HEK293 (cell line): ENCODE measurements at regions not wholly inside any gene's neighbourhood (a gene's known extent, or its start where the extent isn't known, plus 50 kb on each side); places are given as distances from the start of the nearest gene placed in this dataset.

Experiments used
- CTCF ChIA-PET: fragments of 350-600 bp; formaldehyde crosslinking; extraction: SDS; loops from one replicate; lab custom pipeline; 2021; ENCODE audit warnings: antibody characterized with exemption; lab: Yijun Ruan, JAX
- POLR2A ChIA-PET: fragments of 300-600 bp; formaldehyde crosslinking; extraction: SDS; loops from one replicate; lab custom pipeline; 2020; ENCODE audit warnings: antibody characterized with exemption, inconsistent platforms; lab: Yijun Ruan, JAX
- H3K27ac ChIP-seq: fragments of 200-500 bp; sonication (Bioruptor generic); 2 replicates; pipeline ENCODE4 v1.5.1; 2014; ENCODE audit warnings: low read depth, low read length, control low read depth, inconsistent platforms; ENCODE audit errors: extremely low read depth
- H3K36me3 ChIP-seq, 2 experiments: fragments of 200-500 bp in 1 of 2; sonication (Bioruptor generic) in 1 of 2; 1 replicate in 1 of 2; 2 replicates in 1 of 2; pipeline ENCODE4 v1.5.1; 2014 to 2017; ENCODE audit warnings: inconsistent platforms in 2 of 2, low read length in 2 of 2; ENCODE audit not compliant: control insufficient read depth in 2 of 2, insufficient read depth in 1 of 2
- H3K4me1 ChIP-seq: fragments of 200-500 bp; sonication (Bioruptor generic); 2 replicates; pipeline ENCODE4 v1.5.1; 2014; ENCODE audit warnings: mild to moderate bottlenecking, low read length, inconsistent platforms; ENCODE audit not compliant: control insufficient read depth, insufficient read depth
- H3K4me3 ChIP-seq: 2 replicates; pipeline ENCODE4 v1.5.1; 2011; ENCODE audit warnings: low read depth, mild to moderate bottlenecking, control low read depth, low read length, moderate library complexity
- H3K9me3 ChIP-seq: fragments of 200-500 bp; sonication (Bioruptor generic); 2 replicates; pipeline ENCODE4 v1.5.1; 2014; ENCODE audit warnings: low read depth, low read length, inconsistent platforms; ENCODE audit not compliant: control insufficient read depth, insufficient read depth
- BCL11A ChIP-seq: fragments of 450-650 bp; formaldehyde crosslinking; IDR thresholded peaks from 2 replicates; pipeline ENCODE4 v1.5.1; 2016; ENCODE audit warnings: low read depth, missing biosample characterization, missing genetic modification characterization
- BCL11B ChIP-seq: fragments of 450-650 bp; formaldehyde crosslinking; IDR thresholded peaks from 2 replicates; pipeline ENCODE4 v1.5.1; 2016; ENCODE audit warnings: low read depth, missing biosample characterization, missing genetic modification characterization
- BCL6B ChIP-seq: fragments of 450-650 bp; formaldehyde crosslinking; IDR thresholded peaks from 2 replicates; pipeline ENCODE4 v1.5.1; 2017; ENCODE audit warnings: missing biosample characterization, missing genetic modification characterization
- GFI1B ChIP-seq: fragments of 450-650 bp; formaldehyde crosslinking; IDR thresholded peaks from 2 replicates; pipeline ENCODE4 v1.5.1; 2016; ENCODE audit warnings: missing biosample characterization, missing genetic modification characterization
- GLI2 ChIP-seq: fragments of 450-650 bp; formaldehyde crosslinking; IDR thresholded peaks from 2 replicates; pipeline ENCODE4; 2017; ENCODE audit warnings: missing biosample characterization, missing genetic modification characterization, low read depth, borderline replicate concordance
- SETDB1 ChIP-seq: IDR thresholded peaks from one replicate; pipeline ENCODE4 v1.6.1; 2017; ENCODE audit warnings: mild to moderate bottlenecking, low read length, moderate library complexity, mixed read lengths; ENCODE audit not compliant: insufficient read length
- TRIM28 ChIP-seq: IDR thresholded peaks from 2 replicates; pipeline ENCODE4 v1.6.1; 2011; ENCODE audit warnings: low read length, control low read depth, borderline replicate concordance
- ZBTB17 ChIP-seq: fragments of 450-650 bp; formaldehyde crosslinking; IDR thresholded peaks from 2 replicates; pipeline ENCODE4 v1.5.1; 2016; ENCODE audit warnings: missing biosample characterization, missing genetic modification characterization
- ZNF112 ChIP-seq: fragments of 450-650 bp; formaldehyde crosslinking; IDR thresholded peaks from 2 replicates; pipeline ENCODE4 v1.5.0; 2017; ENCODE audit warnings: missing biosample characterization, missing genetic modification characterization
- ZNF132 ChIP-seq: fragments of 450-650 bp; formaldehyde crosslinking; IDR thresholded peaks from 2 replicates; pipeline ENCODE4 v1.5.1; 2017; ENCODE audit warnings: missing biosample characterization, missing genetic modification characterization, borderline replicate concordance
- ZNF140 ChIP-seq: fragments of 450-650 bp; formaldehyde crosslinking; IDR thresholded peaks from 2 replicates; pipeline ENCODE4 v1.5.1; 2016; ENCODE audit warnings: missing biosample characterization, missing genetic modification characterization
- ZNF175 ChIP-seq: fragments of 450-650 bp; formaldehyde crosslinking; IDR thresholded peaks from 2 replicates; pipeline ENCODE4 v1.5.1; 2016; ENCODE audit warnings: missing biosample characterization, missing genetic modification characterization
- ZNF202 ChIP-seq: fragments of 450-650 bp; formaldehyde crosslinking; IDR thresholded peaks from 2 replicates; pipeline ENCODE4 v1.5.1; 2016; ENCODE audit warnings: missing biosample characterization, missing genetic modification characterization, borderline replicate concordance
- ZNF248 ChIP-seq: fragments of 450-650 bp; formaldehyde crosslinking; IDR thresholded peaks from 2 replicates; pipeline ENCODE4 v1.5.1; 2017; ENCODE audit warnings: missing biosample characterization, missing genetic modification characterization
- ZNF280D ChIP-seq: fragments of 450-650 bp; formaldehyde crosslinking; IDR thresholded peaks from 2 replicates; pipeline ENCODE4 v1.5.1; 2016; ENCODE audit warnings: missing biosample characterization, missing genetic modification characterization
- ZNF341 ChIP-seq: fragments of 450-650 bp; formaldehyde crosslinking; IDR thresholded peaks from 2 replicates; pipeline ENCODE4; 2016; ENCODE audit warnings: low read depth, missing biosample characterization, missing genetic modification characterization
- ZNF354C ChIP-seq: fragments of 450-650 bp; formaldehyde crosslinking; IDR thresholded peaks from 2 replicates; pipeline ENCODE4 v1.5.1; 2016; ENCODE audit warnings: missing biosample characterization, missing genetic modification characterization, low read depth, borderline replicate concordance
- ZNF530 ChIP-seq: fragments of 450-650 bp; formaldehyde crosslinking; IDR thresholded peaks from 2 replicates; pipeline ENCODE4 v1.5.1; 2016; ENCODE audit warnings: low read depth, missing biosample characterization, missing genetic modification characterization
- ZNF548 ChIP-seq: fragments of 450-650 bp; formaldehyde crosslinking; IDR thresholded peaks from 2 replicates; pipeline ENCODE4 v1.5.1; 2016; ENCODE audit warnings: missing biosample characterization, missing genetic modification characterization
- ZNF571 ChIP-seq: fragments of 450-650 bp; formaldehyde crosslinking; IDR thresholded peaks from 2 replicates; pipeline ENCODE4 v1.5.0; 2017; ENCODE audit warnings: missing biosample characterization, missing genetic modification characterization
- ZNF585B ChIP-seq: fragments of 450-650 bp; formaldehyde crosslinking; IDR thresholded peaks from 2 replicates; pipeline ENCODE4 v1.5.1; 2016; ENCODE audit warnings: missing biosample characterization, missing genetic modification characterization
- ZNF624 ChIP-seq: fragments of 450-650 bp; formaldehyde crosslinking; IDR thresholded peaks from 2 replicates; pipeline ENCODE4 v1.5.1; 2017; ENCODE audit warnings: missing biosample characterization, missing genetic modification characterization
- ZNF645 ChIP-seq: fragments of 450-650 bp; formaldehyde crosslinking; IDR thresholded peaks from 2 replicates; pipeline ENCODE4; 2016; ENCODE audit warnings: missing biosample characterization, missing genetic modification characterization
- ZNF654 ChIP-seq: fragments of 450-650 bp; formaldehyde crosslinking; IDR thresholded peaks from 2 replicates; pipeline ENCODE4 v1.5.1; 2016; ENCODE audit warnings: low read depth, missing biosample characterization, missing genetic modification characterization
- ZNF660 ChIP-seq: fragments of 450-650 bp; IDR thresholded peaks from 2 replicates; pipeline ENCODE4 v1.5.1; 2018; ENCODE audit warnings: missing biosample characterization, mild to moderate bottlenecking, missing genetic modification characterization
- ZNF677 ChIP-seq: fragments of 450-650 bp; IDR thresholded peaks from 2 replicates; pipeline ENCODE4 v1.5.0; 2018; ENCODE audit warnings: missing biosample characterization, mild to moderate bottlenecking, missing genetic modification characterization, moderate library complexity
- ZNF837 ChIP-seq: fragments of 450-650 bp; formaldehyde crosslinking; IDR thresholded peaks from 2 replicates; pipeline ENCODE4 v1.5.1; 2016; ENCODE audit warnings: missing biosample characterization, missing genetic modification characterization

GRCh38 chr4:124132161-124132560 is 580.4 kb downstream of the ANKRD50 start:
- Histone ChIP-seq H3K36me3 (no peaks in the 10 kb centered on the region), H3K27ac (no peak overlapping the region), H3K4me1 (no peaks in the 10 kb centered on the region), H3K9me3 (no peaks in the 10 kb centered on the region), H3K4me3 (no peak overlapping the region)
- POLR2A ChIA-PET, result interaction anchor here (0.6 kb wide), 1 partner anchor 12 kb away, joined by 3 read pairs; no protein-coding TSS in a partner anchor
- CTCF ChIA-PET, result no interaction called here
- TF ChIP-seq ZNF624 (tag by site-specific recombination) (no peak), SETDB1 (no peak), ZNF645 (tag by site-specific recombination) (no peak), ZNF548 (tag by site-specific recombination) (no peak), ZNF354C (tag by site-specific recombination) (no peak), ZNF585B (tag by site-specific recombination) (no peak), ZNF112 (tag by site-specific recombination) (no peak), ZNF660 (tag by site-specific recombination) (no peak), ZNF530 (no peak), ZNF280D (tag by site-specific recombination) (no peak)

- TF ChIP-seq ZNF341 (tag by site-specific recombination), result no peak
- TF ChIP-seq ZNF677 (tag by site-specific recombination), result no peak
- no peak for TF ChIP-seq BCL6B
- no peak for TF ChIP-seq ZNF654 (tag by site-specific recombination)
- no peak for TF ChIP-seq ZNF837 (tag by site-specific recombination)
- TF ChIP-seq BCL11A (tag by site-specific recombination), result no peak
- TF ChIP-seq ZNF645 (tag by site-specific recombination), result no peak
- TF ChIP-seq TRIM28, result no peak
- no peak for TF ChIP-seq BCL11B (tag by site-specific recombination)
- no peak for TF ChIP-seq GLI2
- no peak for TF ChIP-seq ZNF202 (tag by site-specific recombination)
- no peak for TF ChIP-seq ZNF571
- no peak for TF ChIP-seq ZNF140 (tag by site-specific recombination)
- TF ChIP-seq GFI1B (tag by site-specific recombination), result no peak
- no peak for TF ChIP-seq ZNF248 (tag by site-specific recombination)
- TF ChIP-seq ZBTB17 (tag by site-specific recombination), result no peak
- TF ChIP-seq ZNF175 (tag by site-specific recombination), result no peak
- no peak for TF ChIP-seq ZNF132 (tag by site-specific recombination)
- Histone ChIP-seq H3K4me3 (no peak overlapping the region), H3K4me1 (no peaks in the 10 kb centered on the region), H3K36me3 (no peaks in the 10 kb centered on the region), H3K27ac (no peak overlapping the region), H3K9me3 (no peaks in the 10 kb centered on the region)
- CTCF ChIA-PET, result no interaction called here
- POLR2A ChIA-PET, result no interaction called here
Measured at GRCh38 chr4:124133753-124134152, 578.8 kb downstream of the ANKRD50 start.
